Suprapubic skin (tissue), 4 donors: ENCODE measurements at regions not wholly inside any gene's neighbourhood (a gene's known extent, or its start where the extent isn't known, plus 50 kb on each side); places are given as distances from the start of the nearest gene placed in this dataset.
"Not testable (repeated sequence)": the region's sequence is repeated elsewhere in the genome, so short reads cannot be mapped to it uniquely, and the experiment has no call there.

Experiments
- DNase-seq, 2 donors: peaks; one replicate each; pipeline ENCODE4 v3.0.0-alpha.2; 2019; ENCODE audit warnings: low spot score in 2 of 2
- H3K27ac ChIP-seq: fragments of 200-600 bp; sonication (generic); one replicate; pipeline ENCODE4 v1.5.1; 2019
- H3K27me3 ChIP-seq: fragments of 200-600 bp; sonication (generic); one replicate; pipeline ENCODE4 v1.5.1; 2019
- H3K36me3 ChIP-seq: fragments of 200-600 bp; sonication (generic); one replicate; pipeline ENCODE4 v1.5.1; 2019
- H3K4me1 ChIP-seq: fragments of 200-600 bp; sonication (generic); one replicate; pipeline ENCODE4 v1.5.1; 2019
- H3K4me3 ChIP-seq: fragments of 200-600 bp; sonication (generic); one replicate; pipeline ENCODE4 v1.5.1; 2019; ENCODE audit warnings: mild to moderate bottlenecking
- H3K9me3 ChIP-seq: fragments of 200-600 bp; sonication (generic); one replicate; pipeline ENCODE4 v1.5.1; 2019
- CTCF ChIP-seq, 2 donors: fragments of 200-600 bp in 1 of 2; fragments of 450-650 bp in 1 of 2; sonication (generic) in 1 of 2; IDR thresholded peaks; one replicate each; pipeline ENCODE4 v1.5.1; 2016 to 2019; ENCODE audit warnings: antibody characterized with exemption in 2 of 2, mild to moderate bottlenecking in 1 of 2, moderate library complexity in 1 of 2
- EP300 ChIP-seq: sonication (generic); formaldehyde crosslinking; IDR thresholded peaks from one replicate; pipeline ENCODE4 v1.6.1; 2017; ENCODE audit warnings: antibody characterized with exemption
- POLR2A ChIP-seq, 2 donors: fragments of 450-650 bp; IDR thresholded peaks; one replicate each; pipeline ENCODE4 v1.6.1; 2017; ENCODE audit warnings: antibody characterized with exemption in 2 of 2, mild to moderate bottlenecking in 2 of 2, moderate library complexity in 2 of 2
- POLR2AphosphoS5 ChIP-seq, 3 donors: sonication (generic); formaldehyde crosslinking; IDR thresholded peaks; one replicate each; pipeline ENCODE4 v1.6.1; 2017; ENCODE audit warnings: antibody characterized with exemption in 3 of 3
- WGBS: methylation state at CpG from one replicate; pipeline ENCODE4 v1.1.5; 2018; 5-methylcytosine and 5-hydroxymethylcytosine counted together

- not testable (repeated sequence) for H3K36me3 ChIP-seq, H3K27me3 ChIP-seq, DNase-seq, H3K4me1 ChIP-seq, H3K9me3 ChIP-seq, H3K4me3 ChIP-seq, H3K27ac ChIP-seq
- 91% methylated on average over 4 of the region's 4 CpGs for whole genome bisulfite sequencing
These were observed 104.3 kb downstream of the MTPN start for GRCh38 chr7:135872861-135873260.

- 49% methylated on average over 5 of the region's 8 CpGs for WGBS
- H3K27ac ChIP-seq: no peak overlapping the region
These were observed 114.2 kb upstream of the FAM180A start for GRCh38 chr7:135862586-135863340.

GRCh38 chr7:135859538-135859937 is 110.9 kb upstream of the FAM180A start:
- H3K4me1 ChIP-seq: peaks cover 8% of the 10 kb centered on the region
- no peak for TF ChIP-seq POLR2AphosphoS5 (IDR thresholded peaks at IDR 0.05)
- no peak for TF ChIP-seq POLR2A (IDR thresholded peaks at IDR 0.05)
- no peak for TF ChIP-seq EP300
- TF ChIP-seq CTCF (IDR thresholded peaks at IDR 0.05): no peak
- WGBS: 86% methylated on average over 2 of the region's 2 CpGs
- no peak overlapping the region for H3K27ac ChIP-seq
- DNase-seq: no peak
- no peaks in the 10 kb centered on the region for H3K36me3 ChIP-seq
- H3K27me3 ChIP-seq: no peaks in the 10 kb centered on the region
- H3K9me3 ChIP-seq: no peaks in the 10 kb centered on the region
- H3K4me3 ChIP-seq: no peak overlapping the region

More at GRCh38 chr7:135862586-135863340, 114.2 kb upstream of the FAM180A start:
- no peaks in the 10 kb centered on the region for H3K36me3 ChIP-seq
- no peaks in the 10 kb centered on the region for H3K27me3 ChIP-seq
- TF ChIP-seq POLR2AphosphoS5 (IDR thresholded peaks at IDR 0.05): no peak
- TF ChIP-seq POLR2A (IDR thresholded peaks at IDR 0.05): no peak
- TF ChIP-seq CTCF (IDR thresholded peaks at IDR 0.05): no peak
- no peak for TF ChIP-seq EP300
- no peak overlapping the region for H3K4me3 ChIP-seq
- no peaks in the 10 kb centered on the region for H3K4me1 ChIP-seq
- DNase-seq: no peak
- no peaks in the 10 kb centered on the region for H3K9me3 ChIP-seq

- Histone ChIP-seq H3K4me1 (peaks cover 8% of the 10 kb centered on the region), H3K9me3 (no peaks in the 10 kb centered on the region), H3K36me3 (no peaks in the 10 kb centered on the region), H3K27ac (no peak overlapping the region), H3K4me3 (no peak overlapping the region), H3K27me3 (no peaks in the 10 kb centered on the region)
- 78% methylated on average over 6 of the region's 6 CpGs for WGBS
- no peak for DNase-seq
- TF ChIP-seq CTCF (IDR thresholded peaks at IDR 0.05): no peak
- TF ChIP-seq POLR2AphosphoS5 (IDR thresholded peaks at IDR 0.05): no peak
- TF ChIP-seq EP300: no peak
- TF ChIP-seq POLR2A (IDR thresholded peaks at IDR 0.05): no peak
These were observed 110.2 kb upstream of the FAM180A start for GRCh38 chr7:135858851-135859250.

GRCh38 chr7:135858379-135858778 is 109.8 kb upstream of the FAM180A start:
- Histone ChIP-seq H3K27ac (no peak overlapping the region), H3K36me3 (no peaks in the 10 kb centered on the region), H3K4me3 (no peak overlapping the region), H3K27me3 (no peaks in the 10 kb centered on the region), H3K4me1 (peaks cover 9% of the 10 kb centered on the region), H3K9me3 (no peaks in the 10 kb centered on the region)
- DNase-seq: no peak
- no peak for TF ChIP-seq CTCF (IDR thresholded peaks at IDR 0.05)
- no peak for TF ChIP-seq POLR2A (IDR thresholded peaks at IDR 0.05)
- TF ChIP-seq EP300: no peak
- no peak for TF ChIP-seq POLR2AphosphoS5 (IDR thresholded peaks at IDR 0.05)
- WGBS: 90% methylated on average over 2 of the region's 4 CpGs
